GM12878 (cell line): ENCODE measurements at regions not wholly inside any gene's neighbourhood (a gene's known extent, or its start where the extent isn't known, plus 50 kb on each side); places are given as distances from the start of the nearest gene placed in this dataset.

ENCODE experiments used
- ATAC-seq: fragments of 200-7000 bp; cut with Tn5 transposase; 3 replicates; pipeline ENCODE4 v1.9.1; 2020; ENCODE audit warnings: mild to moderate bottlenecking, moderate library complexity
- BruUV-seq: library from RNA; stranded (reverse); fragments of 400-500 nt; replicated peaks from 2 replicates; lab custom pipeline; 2021; lab: Mats Ljungman, UMichigan
- CTCF ChIA-PET: fragments of 300-600 bp; sonication (Branson Sonifier 250); formaldehyde crosslinking; extraction: SDS; loops from one replicate; lab custom pipeline; 2021; ENCODE audit warnings: inconsistent platforms; lab: Yijun Ruan, JAX
- POLR2A ChIA-PET: fragments of 350-600 bp; formaldehyde crosslinking; extraction: SDS; loops from one replicate; lab custom pipeline; 2021; ENCODE audit warnings: inconsistent platforms; lab: Charles Lee
- RAD21 ChIA-PET: fragments of 300-600 bp; sonication (Branson Sonifier 250); formaldehyde crosslinking; loops from one replicate; lab custom pipeline; 2023; ENCODE audit warnings: antibody characterized with exemption; ENCODE audit not compliant: unreplicated experiment; lab: Charles Lee
- SMC1A ChIA-PET: fragments of 300-600 bp; sonication (Branson Sonifier 250); formaldehyde crosslinking; loops from one replicate; lab custom pipeline; 2023; ENCODE audit not compliant: unreplicated experiment, uncharacterized antibody; lab: Charles Lee
- DNase-seq: peaks from one replicate; pipeline ENCODE4 v3.0.0-alpha.2; 2011; ENCODE audit warnings: low read depth, low spot score
- FAIRE-seq: peaks from 3 replicates; lab custom pipeline; 2011; peaks lifted over from hg19 to GRCh38; lab: Jason Lieb, UNC
- H2AFZ ChIP-seq: 2 replicates; pipeline ENCODE4 v1.6.0; 2011; ENCODE audit warnings: low read depth, low read length, control low read depth; ENCODE audit not compliant: control insufficient read depth
- H3K27ac ChIP-seq: 2 replicates; pipeline ENCODE4 v1.5.1; 2011; ENCODE audit warnings: control low read depth; ENCODE audit not compliant: control insufficient read depth, insufficient read depth
- H3K27me3 ChIP-seq, 2 experiments: replicated peaks in 1 of 2; 2 replicates each; pipeline versions ENCODE4 v1.6.0 to v1.6.1; 2011; ENCODE audit warnings: low read length in 1 of 2; ENCODE audit not compliant: control insufficient read depth in 2 of 2, insufficient read depth in 2 of 2
- H3K36me3 ChIP-seq, 2 experiments: 2 replicates each; pipeline ENCODE4 v1.5.1; 2011; ENCODE audit warnings: low read length in 1 of 2; ENCODE audit not compliant: control insufficient read depth in 2 of 2, insufficient read depth in 2 of 2
- H3K4me1 ChIP-seq: 2 replicates; pipeline ENCODE4 v1.6.1; 2011; ENCODE audit warnings: mild to moderate bottlenecking, low read length, moderate library complexity, mixed read lengths; ENCODE audit not compliant: control insufficient read depth, insufficient read depth
- H3K4me2 ChIP-seq: 2 replicates; pipeline ENCODE4 v1.6.0; 2011; ENCODE audit warnings: control low read depth; ENCODE audit not compliant: control insufficient read depth, insufficient read depth
- H3K4me3 ChIP-seq: fragments of 200-600 bp; sonication (generic); 2 replicates; pipeline ENCODE4 v1.5.1; 2016
- H3K79me2 ChIP-seq: 2 replicates; pipeline ENCODE4 v1.6.0; 2011; ENCODE audit warnings: low read length; ENCODE audit not compliant: control insufficient read depth, insufficient read depth
- H3K9ac ChIP-seq: 2 replicates; pipeline ENCODE4 v1.8.0; 2011; ENCODE audit warnings: low read length, control low read depth, mixed read lengths; ENCODE audit not compliant: control insufficient read depth, insufficient read depth
- H3K9me3 ChIP-seq: replicated peaks from 3 replicates; pipeline ENCODE4 v1.5.1; 2011; ENCODE audit warnings: mild to moderate bottlenecking, low read length; ENCODE audit not compliant: control insufficient read depth, insufficient read depth
- H4K20me1 ChIP-seq: 2 replicates; pipeline ENCODE4 v1.6.0; 2011; ENCODE audit not compliant: control insufficient read depth, insufficient read depth
- BACH1 ChIP-seq: fragments of 450-650 bp; IDR thresholded peaks from 2 replicates; pipeline ENCODE4 v1.6.1; 2017; ENCODE audit warnings: mild to moderate bottlenecking, borderline replicate concordance
- BCL11A ChIP-seq: IDR thresholded peaks from 2 replicates; pipeline ENCODE4 v1.6.1; 2011; ENCODE audit warnings: low read depth, low read length
- BRCA1 ChIP-seq: IDR thresholded peaks from 2 replicates; pipeline ENCODE4 v1.6.1; 2011; ENCODE audit warnings: low read depth, low read length, improper control_type of control experiment
- CTCF ChIP-seq, 3 experiments: IDR thresholded peaks in 2 of 3; conservative IDR thresholded peaks in 1 of 3; 2 replicates each; pipeline ENCODE4 v1.5.1; 2011; ENCODE audit warnings: low read depth in 3 of 3, low read length in 3 of 3, mild to moderate bottlenecking in 3 of 3, control low read depth in 2 of 3, moderate library complexity in 2 of 3, inconsistent platforms in 1 of 3, mixed read lengths in 1 of 3; ENCODE audit not compliant: control insufficient read depth in 2 of 3, insufficient read depth in 1 of 3; ENCODE audit errors: extremely low read depth in 1 of 3
- E2F4 ChIP-seq: IDR thresholded peaks from 2 replicates; pipeline ENCODE4 v1.6.1; 2012; ENCODE audit warnings: low read depth, low read length, improper control_type of control experiment
- E2F8 ChIP-seq: fragments of 450-650 bp; IDR thresholded peaks from 2 replicates; pipeline ENCODE4 v1.6.1; 2018; ENCODE audit warnings: mild to moderate bottlenecking, low read depth, moderate library complexity; ENCODE audit not compliant: partially characterized antibody
- ESRRA ChIP-seq: IDR thresholded peaks from 2 replicates; pipeline ENCODE4 v1.6.1; 2012; ENCODE audit warnings: mild to moderate bottlenecking, low read length, improper control_type of control experiment
- EZH2 ChIP-seq: IDR thresholded peaks from 2 replicates; pipeline ENCODE4 v1.6.1; 2012; ENCODE audit warnings: low read depth, mild to moderate bottlenecking, control low read depth, inconsistent platforms, low read length, borderline replicate concordance; ENCODE audit not compliant: control insufficient read depth
- IKZF2 ChIP-seq, 2 experiments: fragments of 450-650 bp; IDR thresholded peaks; 2 replicates each; pipeline ENCODE4 v1.6.1; 2017; ENCODE audit warnings: mild to moderate bottlenecking in 2 of 2, moderate library complexity in 2 of 2
- MYB ChIP-seq: fragments of 150-350 bp; IDR thresholded peaks from 2 replicates; pipeline ENCODE4 v1.6.1; 2014; ENCODE audit warnings: mild to moderate bottlenecking, low read depth, low read length, borderline replicate concordance
- NKRF ChIP-seq: fragments of 450-650 bp; conservative IDR thresholded peaks from 2 replicates; pipeline ENCODE4 v1.6.1; 2017; ENCODE audit warnings: mild to moderate bottlenecking, moderate library complexity
- NRF1 ChIP-seq: conservative IDR thresholded peaks from 2 replicates; pipeline ENCODE4 v1.6.1; 2011; ENCODE audit warnings: mild to moderate bottlenecking, low read depth, low read length, improper control_type of control experiment
- POLR2AphosphoS5 ChIP-seq: IDR thresholded peaks from 2 replicates; pipeline ENCODE4 v1.6.1; 2011; ENCODE audit warnings: mild to moderate bottlenecking, low read length, inconsistent platforms
- RAD21 ChIP-seq: IDR thresholded peaks from 2 replicates; pipeline ENCODE4 v1.6.1; 2011; ENCODE audit warnings: mild to moderate bottlenecking, low read depth, low read length, moderate library complexity; ENCODE audit not compliant: insufficient read depth
- RELA ChIP-seq: fragments of 450-650 bp; IDR thresholded peaks from 2 replicates; pipeline ENCODE4 v1.8.0; 2014; ENCODE audit warnings: borderline replicate concordance; ENCODE audit not compliant: partially characterized antibody
- ZBED1 ChIP-seq: IDR thresholded peaks from 2 replicates; pipeline ENCODE4 v1.6.1; 2016; ENCODE audit warnings: borderline replicate concordance
- ZNF24 ChIP-seq: fragments of 450-650 bp; IDR thresholded peaks from 2 replicates; pipeline ENCODE4 v1.6.1; 2017; ENCODE audit warnings: antibody characterized with exemption, mild to moderate bottlenecking
- WGBS: methylation state at CpG from one replicate; pipeline ENCODE4 v1.1.6; 2016; ENCODE audit warnings: low lambda C conversion rate; ENCODE audit not compliant: insufficient replicate concordance, insufficient coverage; ENCODE audit errors: missing lambda C conversion rate; 5-methylcytosine and 5-hydroxymethylcytosine counted together
- in situ Hi-C: fragments of 300-500 bp; cut with MboI; formaldehyde crosslinking; loops from 9 replicates; pipeline ENCODE4 v1.14.3; 2018; ENCODE audit warnings: mixed read lengths
- intact Hi-C: fragments of 100-400 bp; cut with micrococcal nuclease; formaldehyde crosslinking; loops from one replicate; pipeline ENCODE4 v1.14.2; 2022; ENCODE audit not compliant: unreplicated experiment

- TF ChIP-seq E2F4 = no peak
- no peak for TF ChIP-seq ZNF24
- no peak for TF ChIP-seq BACH1
Measured at GRCh38 chr2:164000176-164000575, 264.4 kb upstream of the FIGN start (continued).

- CTCF ChIA-PET = interaction anchor here (0.8 to 0.9 kb wide), 2 partner anchors 9 to 15 kb away, joined by 3 to 4 read pairs; no protein-coding TSS in a partner anchor
- no TSS peak for BruUV-seq
- TF ChIP-seq MYB = no peak
- no peak for TF ChIP-seq IKZF2 (IDR thresholded peaks at IDR 0.05)
- no peak for TF ChIP-seq ZBED1
- TF ChIP-seq RAD21 = no peak
- TF ChIP-seq E2F8 = no peak
- no peak for TF ChIP-seq RELA
- TF ChIP-seq BRCA1 = no peak
- TF ChIP-seq BCL11A = no peak
- no peak for TF ChIP-seq NKRF
- no peak for TF ChIP-seq NRF1
- no peak for TF ChIP-seq CTCF (IDR thresholded peaks at IDR 0.05 in 2 of 3, conservative IDR thresholded peaks at IDR 0.05 in 1 of 3; ENCODE audit: control insufficient read depth in 2 of 3, extremely low read depth in 1 of 3, insufficient read depth in 1 of 3, low read depth in 3 of 3, low read length in 3 of 3)
- no peak for TF ChIP-seq POLR2AphosphoS5
- TF ChIP-seq ESRRA = no peak
- TF ChIP-seq EZH2 = no peak
Measured at GRCh38 chr2:163997466-163997865, 261.7 kb upstream of the FIGN start.

More at GRCh38 chr2:163997466-163997865, 261.7 kb upstream of the FIGN start:
- H3K4me1 ChIP-seq = no peaks in the 10 kb centered on the region
- intact Hi-C loops = no loop called here
- DNase-seq (no peak), FAIRE-seq (no peak), ATAC-seq (no peak)
- H3K27me3 ChIP-seq = no peaks in the 10 kb centered on the region; a peak in 1 of 4 replicates
- POLR2A ChIA-PET = no interaction called here
- 0% methylated on average over 4 of the region's 4 CpGs for WGBS
- in situ Hi-C loops = no loop called here
- H3K9ac ChIP-seq = no peak overlapping the region
- SMC1A ChIA-PET = no interaction called here
- no peak overlapping the region for H3K4me2 ChIP-seq
- H3K79me2 ChIP-seq = no peaks in the 10 kb centered on the region
- H2AFZ ChIP-seq = no peak overlapping the region
- RAD21 ChIA-PET = no interaction called here
- H3K4me3 ChIP-seq = no peak overlapping the region
- H3K36me3 ChIP-seq = no peaks in the 10 kb centered on the region
- H4K20me1 ChIP-seq = no peaks in the 10 kb centered on the region
- H3K9me3 ChIP-seq = no peaks in the 10 kb centered on the region
- no peak overlapping the region for H3K27ac ChIP-seq
